H7 (cell line): ENCODE measurements at regions not wholly inside any gene's neighbourhood (a gene's known extent, or its start where the extent isn't known, plus 50 kb on each side); places are given as distances from the start of the nearest gene placed in this dataset.
A peak's percentile ranks its signal among the peaks of the same experiment; 100 is the strongest.

Experiments
- DNase-seq: peaks from one replicate; pipeline ENCODE4 v3.0.0; 2012
- H3K27me3 ChIP-seq: 2 replicates; pipeline ENCODE4 v1.6.0; 2011; ENCODE audit warnings: mild to moderate bottlenecking, low read length; ENCODE audit not compliant: control insufficient read depth, insufficient read depth
- H3K36me3 ChIP-seq: replicated peaks from 2 replicates; pipeline ENCODE4 v1.5.1; 2011; ENCODE audit warnings: low read length; ENCODE audit not compliant: control insufficient read depth, insufficient read depth
- H3K4me3 ChIP-seq: 2 replicates; pipeline ENCODE4 v1.5.1; 2011; ENCODE audit warnings: low read depth, mild to moderate bottlenecking, control low read depth, low read length, moderate library complexity; ENCODE audit not compliant: insufficient read depth

- no peak for DNase-seq
- no peaks in the 10 kb centered on the region for H3K36me3 ChIP-seq
- peak overlapping the region; percentile 77 for H3K4me3 ChIP-seq
- H3K27me3 ChIP-seq, result no peaks in the 10 kb centered on the region
Measured at GRCh38 chr1:39104158-39105060, 78.3 kb downstream of the NDUFS5 start.

- H3K27me3 ChIP-seq, result no peaks in the 10 kb centered on the region
- no peaks in the 10 kb centered on the region for H3K36me3 ChIP-seq
- peak; percentile 91 for DNase-seq
- peak overlapping the region; percentile 77 for H3K4me3 ChIP-seq
Measured at GRCh38 chr1:39105061-39105840, 79.1 kb downstream of the NDUFS5 start.

GRCh38 chr1:39105841-39106765, 80.0 kb downstream of the NDUFS5 start:
- H3K4me3 ChIP-seq, result peak overlapping the region; percentile 77
- H3K27me3 ChIP-seq, result no peaks in the 10 kb centered on the region
- H3K36me3 ChIP-seq, result no peaks in the 10 kb centered on the region
- peak; percentile 71 for DNase-seq

- Histone ChIP-seq H3K27me3 (no peaks in the 10 kb centered on the region), H3K4me3 (peak overlapping the region; percentile 77), H3K36me3 (no peaks in the 10 kb centered on the region)
- no peak for DNase-seq
Measured at GRCh38 chr1:39106801-39107327, 80.7 kb downstream of the NDUFS5 start.

GRCh38 chr1:39107341-39108290, 81.5 kb downstream of the NDUFS5 start:
- peak overlapping the region; percentile 77 for H3K4me3 ChIP-seq
- peak; percentile 63 for DNase-seq
- no peaks in the 10 kb centered on the region for H3K36me3 ChIP-seq
- H3K27me3 ChIP-seq, result no peaks in the 10 kb centered on the region

GRCh38 chr1:39109644-39110043, 83.5 kb downstream of the NDUFS5 start:
- no peak overlapping the region for H3K4me3 ChIP-seq
- no peak for DNase-seq
- no peaks in the 10 kb centered on the region for H3K27me3 ChIP-seq
- H3K36me3 ChIP-seq, result no peaks in the 10 kb centered on the region

GRCh38 chr1:39110325-39110851, 84.2 kb downstream of the NDUFS5 start:
- Histone ChIP-seq H3K4me3 (no peak overlapping the region), H3K36me3 (no peaks in the 10 kb centered on the region), H3K27me3 (no peaks in the 10 kb centered on the region)
- DNase-seq, result no peak

GRCh38 chr1:39110882-39111281, 84.7 kb downstream of the NDUFS5 start:
- Histone ChIP-seq H3K27me3 (no peaks in the 10 kb centered on the region), H3K4me3 (no peak overlapping the region), H3K36me3 (no peaks in the 10 kb centered on the region)
- DNase-seq, result no peak

GRCh38 chr1:39113109-39113743, 87.1 kb downstream of the NDUFS5 start:
- DNase-seq, result no peak
- H3K4me3 ChIP-seq, result no peak overlapping the region
- no peaks in the 10 kb centered on the region for H3K27me3 ChIP-seq
- no peaks in the 10 kb centered on the region for H3K36me3 ChIP-seq

- Histone ChIP-seq H3K36me3 (no peaks in the 10 kb centered on the region; the same call in 1 of the 2 replicates), H3K27me3 (no peaks in the 10 kb centered on the region), H3K4me3 (no peak overlapping the region)
- no peak for DNase-seq
Measured at GRCh38 chr1:39115271-39116110, 89.0 kb upstream of the MACF1 start.

- H3K27me3 ChIP-seq, result no peaks in the 10 kb centered on the region
- DNase-seq, result no peak
- H3K36me3 ChIP-seq, result no peaks in the 10 kb centered on the region; the same call in 1 of the 2 replicates
- no peak overlapping the region for H3K4me3 ChIP-seq
Measured at GRCh38 chr1:39116116-39116607, 88.3 kb upstream of the MACF1 start.
